ENCODE measurements at regions not wholly inside any gene's neighbourhood (a gene's known extent, or its start where the extent isn't known, plus 50 kb on each side); places are given as distances from the start of the nearest gene placed in this dataset.
A peak's percentile ranks its signal among the peaks of the same experiment; 100 is the strongest.

GRCh38 chrX:34770511-34770910, 113.4 kb upstream of the TMEM47 start:
- in situ Hi-C loops (cut with HindIII; ENCODE audit: low pct_ligation_motif_present, low sequenced_read_pairs), result no loop called here
- Histone ChIP-seq H3K27ac (no peak overlapping the region), H3K27me3 (replicated peaks) (no peaks in the 10 kb centered on the region), H3K4me3 (ENCODE audit: low read depth, low read length) (no peak overlapping the region), H3K36me3 (replicated peaks) (no peaks in the 10 kb centered on the region)
- DNase-seq, result no peak
- no peak for TF ChIP-seq CTCF (IDR thresholded peaks at IDR 0.05; ENCODE audit: low read depth, low read length, missing control alignments)

GRCh38 chrX:34778916-34779315, 121.8 kb upstream of the TMEM47 start:
- H3K27me3 ChIP-seq (replicated peaks), result no peaks in the 10 kb centered on the region
- H3K36me3 ChIP-seq (replicated peaks), result no peaks in the 10 kb centered on the region
- no peak overlapping the region for H3K4me3 ChIP-seq (ENCODE audit: low read depth, low read length)
- peak; percentile 65 for DNase-seq
- in situ Hi-C loops (cut with HindIII; ENCODE audit: low pct_ligation_motif_present, low sequenced_read_pairs), result no loop called here
- no peak for TF ChIP-seq CTCF (IDR thresholded peaks at IDR 0.05; ENCODE audit: low read depth, low read length, missing control alignments)
- H3K27ac ChIP-seq, result peak overlapping the region; percentile 67

- no peaks in the 10 kb centered on the region for H3K27me3 ChIP-seq (replicated peaks)
- no peaks in the 10 kb centered on the region for H3K36me3 ChIP-seq (replicated peaks)
- DNase-seq, result no peak
- in situ Hi-C loops (cut with HindIII; ENCODE audit: low pct_ligation_motif_present, low sequenced_read_pairs), result no loop called here
- no peak for TF ChIP-seq CTCF (IDR thresholded peaks at IDR 0.05; ENCODE audit: low read depth, low read length, missing control alignments)
- no peak overlapping the region for H3K4me3 ChIP-seq (ENCODE audit: low read depth, low read length)
- H3K27ac ChIP-seq, result no peak overlapping the region
Observed at GRCh38 chrX:34790026-34790425, 132.9 kb upstream of the TMEM47 start.

- Histone ChIP-seq H3K36me3 (replicated peaks) (no peaks in the 10 kb centered on the region), H3K27me3 (replicated peaks) (no peaks in the 10 kb centered on the region), H3K27ac (no peak overlapping the region), H3K4me3 (ENCODE audit: low read depth, low read length) (no peak overlapping the region)
- TF ChIP-seq CTCF (IDR thresholded peaks at IDR 0.05; ENCODE audit: low read depth, low read length, missing control alignments), result no peak
- no peak for DNase-seq
- in situ Hi-C loops (cut with HindIII; ENCODE audit: low pct_ligation_motif_present, low sequenced_read_pairs), result no loop called here
Observed at GRCh38 chrX:34805951-34806350, 136.6 kb upstream of the FAM47B start.

- no peak for TF ChIP-seq CTCF (IDR thresholded peaks at IDR 0.05; ENCODE audit: low read depth, low read length, missing control alignments)
- Histone ChIP-seq H3K27ac (no peak overlapping the region), H3K27me3 (replicated peaks) (no peaks in the 10 kb centered on the region), H3K36me3 (replicated peaks) (no peaks in the 10 kb centered on the region), H3K4me3 (ENCODE audit: low read depth, low read length) (no peak overlapping the region)
- no peak for DNase-seq
- in situ Hi-C loops (cut with HindIII; ENCODE audit: low pct_ligation_motif_present, low sequenced_read_pairs), result no loop called here
Observed at GRCh38 chrX:34809096-34809495, 133.5 kb upstream of the FAM47B start.

GRCh38 chrX:34810364-34810763, 132.2 kb upstream of the FAM47B start:
- in situ Hi-C loops (cut with HindIII; ENCODE audit: low pct_ligation_motif_present, low sequenced_read_pairs), result no loop called here
- Histone ChIP-seq H3K4me3 (ENCODE audit: low read depth, low read length) (no peak overlapping the region), H3K27ac (no peak overlapping the region), H3K36me3 (replicated peaks) (no peaks in the 10 kb centered on the region), H3K27me3 (replicated peaks) (no peaks in the 10 kb centered on the region)
- DNase-seq, result no peak
- no peak for TF ChIP-seq CTCF (IDR thresholded peaks at IDR 0.05; ENCODE audit: low read depth, low read length, missing control alignments)

All from brain microvascular endothelial cell (primary cell).